GM06990 (cell line): ENCODE measurements at regions not wholly inside any gene's neighbourhood (a gene's known extent, or its start where the extent isn't known, plus 50 kb on each side); places are given as distances from the start of the nearest gene placed in this dataset.

Experiments
- DNase-seq: peaks from one replicate; pipeline ENCODE4 v3.0.0-alpha.2; 2011; ENCODE audit not compliant: insufficient read length; ENCODE audit errors: extremely low read depth
- H3K27me3 ChIP-seq: replicated peaks from 2 replicates; pipeline ENCODE4 v1.6.0; 2011; ENCODE audit warnings: low read length; ENCODE audit not compliant: control insufficient read depth, insufficient read depth
- H3K36me3 ChIP-seq: 2 replicates; pipeline ENCODE4 v1.5.1; 2011; ENCODE audit warnings: low read length; ENCODE audit not compliant: control insufficient read depth, insufficient read depth
- H3K4me3 ChIP-seq: replicated peaks from 2 replicates; pipeline ENCODE4 v1.5.1; 2011; ENCODE audit warnings: low read depth, mild to moderate bottlenecking, control low read depth, low read length
- CTCF ChIP-seq: IDR thresholded peaks from 2 replicates; pipeline ENCODE4 v1.5.1; 2011; ENCODE audit warnings: low read length, control low read depth, mild to moderate bottlenecking, inconsistent platforms; ENCODE audit not compliant: insufficient read depth, poor library complexity, severe bottlenecking

- Histone ChIP-seq H3K27me3 (no peaks in the 10 kb centered on the region; the same call in none of the 2 replicates), H3K4me3 (no peak overlapping the region), H3K36me3 (no peaks in the 10 kb centered on the region)
- TF ChIP-seq CTCF: no peak
- DNase-seq: no peak
Observed at GRCh38 chr17:36885771-36886377, 51.4 kb upstream of the LHX1 start.
